ENCODE measurements at regions not wholly inside any gene's neighbourhood (a gene's known extent, or its start where the extent isn't known, plus 50 kb on each side); places are given as distances from the start of the nearest gene placed in this dataset.

DNA sequence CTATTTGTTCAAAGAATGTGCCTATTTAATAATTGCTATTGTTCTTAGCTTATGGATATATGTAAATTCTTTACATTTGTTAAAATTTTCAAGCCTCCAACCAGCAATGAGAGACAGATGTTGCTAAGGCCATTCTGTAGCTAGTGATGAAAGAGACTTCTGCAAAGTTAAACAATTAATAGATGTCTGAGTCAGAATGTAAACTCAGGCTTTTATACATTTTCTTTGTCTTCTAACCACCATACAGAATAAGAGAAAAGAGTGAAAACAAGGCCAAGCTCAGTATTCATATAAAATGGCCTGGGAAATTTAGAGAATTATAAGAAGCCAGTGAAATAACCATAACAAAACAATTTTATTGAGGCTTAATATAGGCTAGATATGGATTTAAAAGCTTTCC is 1102.3 kb upstream of the SEL1L start:
- H3K27me3 ChIP-seq = no peaks in the 10 kb centered on the region
- TF ChIP-seq POLR2AphosphoS5 (IDR thresholded peaks at IDR 0.05; ENCODE audit: insufficient read depth in 1 of 2, low read depth in 1 of 2) = no peak
- TF ChIP-seq, protein P1, sequence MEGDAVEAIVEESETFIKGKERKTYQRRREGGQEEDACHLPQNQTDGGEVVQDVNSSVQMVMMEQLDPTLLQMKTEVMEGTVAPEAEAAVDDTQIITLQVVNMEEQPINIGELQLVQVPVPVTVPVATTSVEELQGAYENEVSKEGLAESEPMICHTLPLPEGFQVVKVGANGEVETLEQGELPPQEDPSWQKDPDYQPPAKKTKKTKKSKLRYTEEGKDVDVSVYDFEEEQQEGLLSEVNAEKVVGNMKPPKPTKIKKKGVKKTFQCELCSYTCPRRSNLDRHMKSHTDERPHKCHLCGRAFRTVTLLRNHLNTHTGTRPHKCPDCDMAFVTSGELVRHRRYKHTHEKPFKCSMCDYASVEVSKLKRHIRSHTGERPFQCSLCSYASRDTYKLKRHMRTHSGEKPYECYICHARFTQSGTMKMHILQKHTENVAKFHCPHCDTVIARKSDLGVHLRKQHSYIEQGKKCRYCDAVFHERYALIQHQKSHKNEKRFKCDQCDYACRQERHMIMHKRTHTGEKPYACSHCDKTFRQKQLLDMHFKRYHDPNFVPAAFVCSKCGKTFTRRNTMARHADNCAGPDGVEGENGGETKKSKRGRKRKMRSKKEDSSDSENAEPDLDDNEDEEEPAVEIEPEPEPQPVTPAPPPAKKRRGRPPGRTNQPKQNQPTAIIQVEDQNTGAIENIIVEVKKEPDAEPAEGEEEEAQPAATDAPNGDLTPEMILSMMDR (IDR thresholded peaks at IDR 0.05) = no peak
- no peak for TF ChIP-seq POLR2A (IDR thresholded peaks at IDR 0.05)
- no peaks in the 10 kb centered on the region for H3K4me1 ChIP-seq

DNA sequence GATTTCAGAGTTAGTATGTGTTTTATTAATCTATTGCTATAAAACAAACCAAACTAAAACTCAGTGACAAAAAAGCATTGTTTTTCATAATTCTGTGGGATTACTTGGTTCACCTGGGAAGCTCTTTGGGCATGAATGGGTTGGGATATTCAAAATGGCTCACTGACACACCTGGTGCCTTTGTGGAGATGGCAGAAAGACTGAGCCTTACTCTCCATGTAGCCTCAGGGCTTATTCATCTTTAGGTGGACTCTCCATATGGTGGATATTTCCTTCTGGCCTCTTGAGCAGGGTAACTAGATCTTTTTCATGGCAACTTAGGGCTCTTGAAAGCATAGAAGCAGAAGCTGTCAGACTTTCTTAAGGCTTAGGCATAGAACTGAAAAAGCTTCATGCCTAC is 1102.8 kb upstream of the SEL1L start:
- no peaks in the 10 kb centered on the region for H3K27me3 ChIP-seq
- no peaks in the 10 kb centered on the region for H3K36me3 ChIP-seq
- no peak overlapping the region for H3K4me3 ChIP-seq
- intact Hi-C loops (cut with DNase I) = no loop called here
- no peak for DNase-seq (ENCODE audit: extremely low spot score in 2 of 2)
- H3K27ac ChIP-seq = no peak overlapping the region
- no peaks in the 10 kb centered on the region for H3K9me3 ChIP-seq
- no peaks in the 10 kb centered on the region for H3K4me1 ChIP-seq
- TF ChIP-seq POLR2AphosphoS5 (IDR thresholded peaks at IDR 0.05; ENCODE audit: insufficient read depth in 1 of 2, low read depth in 1 of 2) = no peak
- TF ChIP-seq POLR2A (IDR thresholded peaks at IDR 0.05) = no peak
- TF ChIP-seq, protein P1 (IDR thresholded peaks at IDR 0.05) = no peak

More for the DNA sequence above, 1102.3 kb upstream of the SEL1L start:
- Histone ChIP-seq H3K27ac (no peak overlapping the region), H3K4me3 (no peak overlapping the region), H3K9me3 (no peaks in the 10 kb centered on the region), H3K36me3 (no peaks in the 10 kb centered on the region)
- DNase-seq (ENCODE audit: extremely low spot score in 2 of 2) = no peak
- intact Hi-C loops (cut with DNase I) = no loop called here

DNA sequence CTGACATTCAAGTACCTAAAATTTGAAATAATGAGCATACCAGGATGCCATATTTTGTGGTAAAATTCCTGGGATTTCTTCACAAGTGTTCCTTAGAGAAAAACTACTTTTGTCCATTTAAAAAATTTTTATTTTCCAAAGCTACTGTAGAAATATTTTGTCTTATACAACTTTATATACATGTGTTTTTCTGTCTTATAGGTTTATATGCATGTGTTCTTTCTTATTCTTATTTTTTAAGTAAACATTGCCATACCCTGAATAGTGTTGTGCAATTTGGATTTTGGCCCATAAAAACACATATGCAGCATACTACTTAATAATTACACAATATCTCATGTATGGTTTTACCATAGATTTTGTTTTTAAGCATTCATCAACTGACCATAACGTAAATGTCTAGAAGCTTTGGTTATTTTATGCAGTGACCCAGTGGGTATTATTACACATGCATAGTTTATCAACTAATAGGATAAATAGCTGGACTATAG is 1107.4 kb upstream of the SEL1L start:
- intact Hi-C loops (cut with DNase I) = no loop called here

DNA sequence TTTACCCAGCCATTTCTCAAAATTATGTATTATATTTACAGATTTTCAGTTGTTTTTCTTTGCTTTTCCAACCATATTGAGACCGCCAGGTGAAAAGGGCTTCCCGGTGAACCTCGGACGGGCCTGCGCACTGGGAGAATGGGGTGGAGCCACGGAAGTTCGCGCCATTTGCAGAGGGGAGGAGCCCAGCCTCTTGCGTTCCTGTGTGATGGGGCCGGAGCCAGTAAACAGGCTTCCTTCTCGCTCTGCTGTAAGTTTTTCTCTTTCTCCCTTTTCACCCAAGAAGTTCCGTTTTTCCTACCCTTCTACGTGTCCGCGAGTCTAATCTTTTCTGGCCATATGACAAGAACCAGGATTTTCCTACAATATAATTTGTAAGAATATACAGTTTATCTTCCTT is 1108.8 kb upstream of the SEL1L start:
- Histone ChIP-seq H3K4me1 (no peaks in the 10 kb centered on the region), H3K27me3 (no peaks in the 10 kb centered on the region), H3K27ac (no peak overlapping the region), H3K9me3 (no peaks in the 10 kb centered on the region), H3K36me3 (no peaks in the 10 kb centered on the region), H3K4me3 (no peak overlapping the region)
- TF ChIP-seq POLR2AphosphoS5 (IDR thresholded peaks at IDR 0.05; ENCODE audit: insufficient read depth in 1 of 2, low read depth in 1 of 2) (no peak), POLR2A (IDR thresholded peaks at IDR 0.05) (no peak)
- TF ChIP-seq, protein P1 (IDR thresholded peaks at IDR 0.05) = no peak
- DNase-seq (ENCODE audit: extremely low spot score in 2 of 2) = no peak
- intact Hi-C loops (cut with DNase I) = no loop called here

More for the DNA sequence above, 1107.4 kb upstream of the SEL1L start:
- no peaks in the 10 kb centered on the region for H3K4me1 ChIP-seq
- TF ChIP-seq, protein P1 (IDR thresholded peaks at IDR 0.05) = no peak
- TF ChIP-seq POLR2A (IDR thresholded peaks at IDR 0.05) = no peak
- no peak for TF ChIP-seq POLR2AphosphoS5 (IDR thresholded peaks at IDR 0.05; ENCODE audit: insufficient read depth in 1 of 2, low read depth in 1 of 2)
- no peaks in the 10 kb centered on the region for H3K36me3 ChIP-seq
- H3K9me3 ChIP-seq = no peaks in the 10 kb centered on the region
- no peak overlapping the region for H3K27ac ChIP-seq
- no peaks in the 10 kb centered on the region for H3K27me3 ChIP-seq
- DNase-seq (ENCODE audit: extremely low spot score in 2 of 2) = no peak
- H3K4me3 ChIP-seq = no peak overlapping the region

DNA sequence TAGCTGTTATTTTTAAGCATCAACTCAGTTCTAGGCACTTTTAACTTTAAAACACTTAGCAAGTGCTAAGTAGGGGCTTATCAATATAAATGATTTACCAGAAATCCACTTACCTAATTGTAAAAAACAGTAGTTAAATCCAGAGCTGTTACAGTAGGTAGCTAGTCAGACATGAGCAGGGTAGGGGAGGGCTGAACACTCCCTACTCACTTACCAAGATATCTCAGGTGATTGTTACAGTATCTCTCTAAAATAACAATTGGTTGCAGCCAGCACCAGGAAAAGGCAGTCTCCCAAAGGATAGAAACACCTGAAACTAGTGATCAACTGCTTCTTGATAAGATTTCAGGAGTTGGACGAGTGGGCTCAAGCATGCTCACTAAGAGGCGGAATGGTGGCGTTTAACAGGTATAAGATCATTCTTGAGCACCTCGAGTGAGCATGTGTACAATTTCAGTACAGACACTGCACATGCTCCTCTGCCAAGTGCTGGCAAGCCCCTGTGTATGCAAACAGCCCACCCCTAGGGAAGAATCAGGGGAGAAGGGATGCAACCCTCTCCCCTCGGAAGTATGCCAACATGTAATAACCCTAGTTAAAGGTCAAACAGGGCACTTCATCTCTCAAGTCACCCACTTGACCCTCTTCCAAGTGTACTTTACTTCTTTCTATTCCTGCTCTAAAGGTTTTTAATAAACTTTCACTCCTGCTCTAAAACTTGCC is 1113.6 kb upstream of the SEL1L start:
- intact Hi-C loops (cut with DNase I) = no loop called here

More for the DNA sequence above, 1113.6 kb upstream of the SEL1L start:
- Histone ChIP-seq H3K27ac (no peak overlapping the region), H3K9me3 (no peaks in the 10 kb centered on the region), H3K27me3 (no peaks in the 10 kb centered on the region), H3K4me1 (no peaks in the 10 kb centered on the region), H3K36me3 (no peaks in the 10 kb centered on the region), H3K4me3 (no peak overlapping the region)
- TF ChIP-seq POLR2A (IDR thresholded peaks at IDR 0.05) (no peak), POLR2AphosphoS5 (IDR thresholded peaks at IDR 0.05; ENCODE audit: insufficient read depth in 1 of 2, low read depth in 1 of 2) (no peak)
- TF ChIP-seq, protein P1 (IDR thresholded peaks at IDR 0.05) = no peak
- no peak for DNase-seq (ENCODE audit: extremely low spot score in 2 of 2)

Measured in vagina (tissue), 2 donors.